AG08395 (cell line): ENCODE measurements at regions not wholly inside any gene's neighbourhood (a gene's known extent, or its start where the extent isn't known, plus 50 kb on each side); places are given as distances from the start of the nearest gene placed in this dataset.
A peak's percentile ranks its signal among the peaks of the same experiment; 100 is the strongest.
"Not testable (repeated sequence)": the region's sequence is repeated elsewhere in the genome, so short reads cannot be mapped to it uniquely, and the experiment has no call there.

Experiments used
- DNase-seq: peaks from one replicate; pipeline ENCODE4 v3.0.0; 2012; ENCODE audit warnings: mixed read lengths, low spot score

DNA sequence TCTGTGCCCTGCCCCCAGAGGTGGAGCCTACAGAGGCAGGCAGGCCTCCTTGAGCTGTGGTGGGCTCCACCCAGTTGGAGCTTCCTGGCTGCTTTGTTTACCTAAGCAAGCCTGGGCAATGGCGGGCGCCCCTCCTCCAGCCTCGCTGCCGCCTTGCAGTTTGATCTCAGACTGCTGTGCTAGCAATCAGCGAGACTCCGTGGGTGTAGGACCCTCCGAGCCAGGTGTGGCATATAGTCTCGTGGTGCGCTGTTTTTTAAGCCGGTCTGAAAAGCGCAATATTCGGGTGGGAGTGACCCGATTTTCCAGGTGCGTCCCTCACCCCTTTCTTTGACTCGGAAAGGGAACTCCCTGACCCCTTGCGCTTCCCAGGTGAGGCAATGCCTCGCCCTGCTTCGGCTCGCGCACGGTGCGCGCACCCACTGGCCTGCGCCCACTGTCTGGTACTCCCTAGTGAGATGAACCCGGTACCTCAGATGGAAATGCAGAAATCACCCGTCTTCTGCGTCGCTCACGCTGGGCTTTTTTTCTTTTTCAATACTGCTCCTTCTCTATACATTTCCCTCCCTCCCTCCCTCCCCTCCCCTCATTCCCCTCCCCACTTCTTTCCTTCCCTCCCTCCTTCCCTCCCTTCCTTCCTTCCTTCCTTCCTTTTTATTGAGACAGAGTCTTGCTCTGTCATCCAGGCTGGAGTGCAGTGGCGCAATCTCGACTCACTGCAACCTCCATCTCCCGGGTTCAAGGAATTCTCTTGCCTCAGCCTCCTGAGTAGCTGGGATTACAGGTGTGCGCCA, 197.1 kb upstream of the TBL1XR1 start:
- not testable (repeated sequence) for DNase-seq

DNA sequence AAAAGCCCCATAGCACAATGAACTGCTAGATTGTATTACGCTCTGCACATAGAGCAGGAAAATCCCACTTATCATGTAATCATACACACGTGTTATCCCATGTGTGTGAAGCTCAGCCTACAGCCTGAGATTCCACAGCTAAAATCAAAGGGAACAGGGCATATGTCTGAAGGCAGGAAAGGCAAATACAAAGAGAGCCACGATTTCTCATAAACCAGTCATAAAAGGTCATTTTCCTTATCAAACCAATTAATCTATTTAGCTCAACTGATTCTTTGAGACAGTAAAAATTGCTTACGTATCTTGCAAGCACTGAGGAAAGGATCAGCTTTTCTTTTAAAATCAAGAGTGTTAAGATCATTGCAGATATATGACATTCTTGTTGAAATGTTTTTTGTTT, 199.5 kb upstream of the TBL1XR1 start:
- no peak for DNase-seq

DNA sequence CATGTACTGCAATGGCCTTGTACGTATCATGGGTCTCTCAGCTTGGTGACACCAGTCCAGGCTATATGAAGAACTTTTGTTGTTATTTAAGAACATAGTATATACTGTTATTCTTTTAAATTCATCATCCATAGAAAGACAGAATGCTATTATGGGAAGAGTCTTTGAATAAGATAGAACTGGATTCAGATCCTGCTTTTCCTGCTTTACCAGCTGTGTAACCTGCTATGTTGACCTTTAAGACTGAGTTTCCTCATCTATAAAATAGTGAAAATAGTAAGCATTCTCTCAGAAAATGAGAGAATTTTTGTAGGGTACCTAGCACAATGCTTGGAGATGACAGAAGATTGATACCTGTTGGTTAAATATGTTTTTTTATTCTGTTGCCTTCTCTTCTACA, 204.1 kb upstream of the TBL1XR1 start:
- no peak for DNase-seq

DNA sequence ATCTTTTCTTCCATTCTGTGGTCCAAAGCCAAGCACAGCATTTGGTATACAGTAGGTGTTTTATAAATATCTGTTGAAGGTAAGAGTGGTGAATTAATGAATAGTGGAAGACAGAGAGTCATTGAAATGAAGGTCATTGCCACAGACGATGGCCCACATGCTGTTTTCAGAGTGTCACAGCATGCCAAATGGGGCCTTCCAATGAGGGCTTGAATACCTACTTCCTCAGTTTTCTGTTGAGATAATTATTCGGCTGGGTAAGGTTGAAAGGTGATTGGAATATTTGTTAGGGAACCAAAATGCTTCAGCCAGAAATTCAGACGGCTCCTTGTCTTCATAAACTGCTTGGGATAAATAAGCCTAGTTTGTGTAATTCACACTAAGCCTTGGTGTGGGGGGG, 205.3 kb upstream of the TBL1XR1 start:
- no peak for DNase-seq

DNA sequence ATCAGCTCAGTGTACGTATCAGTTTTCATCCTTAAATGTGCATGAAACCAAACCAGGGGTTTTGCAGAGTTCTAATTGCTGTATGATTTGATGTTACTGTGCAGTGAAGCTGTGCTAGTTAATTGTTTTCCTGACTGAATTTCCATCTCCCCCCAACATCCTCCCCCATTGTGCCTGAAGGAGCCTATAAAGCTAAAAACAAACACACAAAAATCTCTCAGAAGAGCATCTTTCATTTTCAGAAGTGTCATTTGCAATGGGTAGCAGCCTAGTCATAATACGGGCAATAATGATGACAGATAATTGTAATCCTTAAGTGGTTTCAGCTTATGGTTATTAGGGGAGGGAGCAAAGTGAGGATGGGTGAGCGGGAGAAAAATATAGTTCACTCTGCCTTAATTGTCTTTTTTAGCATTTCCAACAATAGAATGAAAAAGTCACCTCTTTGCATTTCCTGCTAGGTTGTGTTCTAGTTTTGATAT, 207.9 kb upstream of the TBL1XR1 start:
- DNase-seq = no peak

DNA sequence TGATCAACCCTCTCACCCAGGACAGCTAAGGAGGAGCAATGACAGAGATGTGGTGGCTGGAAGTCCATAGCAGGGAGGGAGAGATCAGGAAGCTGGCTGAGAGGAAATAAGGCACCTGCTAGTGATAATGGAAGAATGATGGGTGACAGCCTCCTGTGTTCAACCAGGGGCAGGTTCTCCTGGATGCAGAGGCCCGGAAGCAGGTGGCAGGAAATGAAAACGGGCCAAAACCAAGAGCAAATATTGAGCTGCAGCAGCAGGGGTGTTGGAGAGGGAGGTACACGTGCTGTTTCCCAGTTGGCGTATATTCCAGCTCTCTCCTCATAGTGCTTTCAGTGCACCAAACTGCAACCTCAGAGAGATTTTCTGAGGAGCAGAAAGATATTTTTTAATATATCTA, 213.4 kb upstream of the TBL1XR1 start:
- no peak for DNase-seq

DNA sequence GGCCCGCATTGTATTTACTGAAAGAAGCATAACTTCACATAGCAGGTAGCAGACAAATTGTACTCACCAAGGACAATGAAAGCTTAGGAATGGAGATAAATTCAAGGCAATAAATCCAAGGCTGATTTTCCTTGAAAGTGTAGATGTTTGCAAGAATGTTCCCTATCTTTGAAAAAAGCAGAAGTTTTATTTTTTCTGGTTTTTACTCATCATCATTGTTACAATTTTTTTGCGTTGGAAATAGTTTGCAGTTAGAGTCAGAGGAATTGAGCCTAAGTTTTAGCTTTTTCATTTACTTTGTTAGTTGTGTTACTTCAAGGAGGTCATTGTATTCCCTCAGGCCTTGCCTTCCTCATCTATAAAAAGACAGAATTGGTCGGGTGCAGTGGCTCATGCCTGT, 213.9 kb upstream of the TBL1XR1 start:
- no peak for DNase-seq

DNA sequence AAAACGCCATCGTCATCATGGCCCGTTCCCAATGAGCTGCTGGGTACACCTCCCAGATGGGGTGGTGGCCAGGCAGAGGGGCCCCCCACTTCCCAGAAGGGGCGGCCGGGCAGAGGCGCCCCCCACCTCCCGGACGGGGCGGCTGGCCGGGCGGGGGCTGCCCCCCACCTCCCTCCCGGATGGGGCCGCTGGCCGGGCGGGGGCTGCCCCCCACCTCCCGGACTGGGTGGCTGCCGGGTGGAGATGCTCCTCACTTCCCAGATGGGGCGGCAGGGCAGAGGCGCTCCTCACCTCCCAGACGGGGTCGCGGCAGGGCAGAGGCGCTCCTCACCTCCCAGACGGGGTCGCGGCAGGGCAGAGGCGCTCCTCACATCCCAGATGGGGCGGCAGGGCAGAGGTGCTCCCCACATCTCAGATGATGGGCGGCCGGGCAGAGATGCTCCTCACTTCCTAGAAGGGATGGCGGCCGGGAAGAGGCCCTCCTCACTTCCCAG, 215.4 kb upstream of the TBL1XR1 start:
- not testable (repeated sequence) for DNase-seq

DNA sequence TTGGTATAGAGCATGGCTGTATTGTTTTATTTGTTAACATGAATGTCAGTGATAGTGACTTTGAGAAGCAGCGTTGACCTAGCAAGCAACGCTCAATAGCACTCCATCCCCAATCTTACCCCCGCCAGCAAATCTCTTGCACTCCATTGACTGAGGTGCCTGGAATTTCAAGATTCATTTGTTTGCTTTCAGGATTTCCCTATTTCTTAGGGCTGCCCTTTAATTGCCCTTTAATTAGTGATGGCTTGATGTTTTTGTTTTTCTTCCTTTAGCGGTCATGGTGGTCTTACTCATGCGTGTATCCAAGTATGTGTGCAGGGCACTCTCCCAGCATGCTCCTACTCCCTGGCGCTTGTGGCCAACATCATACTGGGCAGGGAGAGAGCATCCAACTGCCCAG, 216.8 kb upstream of the TBL1XR1 start:
- DNase-seq = no peak

DNA sequence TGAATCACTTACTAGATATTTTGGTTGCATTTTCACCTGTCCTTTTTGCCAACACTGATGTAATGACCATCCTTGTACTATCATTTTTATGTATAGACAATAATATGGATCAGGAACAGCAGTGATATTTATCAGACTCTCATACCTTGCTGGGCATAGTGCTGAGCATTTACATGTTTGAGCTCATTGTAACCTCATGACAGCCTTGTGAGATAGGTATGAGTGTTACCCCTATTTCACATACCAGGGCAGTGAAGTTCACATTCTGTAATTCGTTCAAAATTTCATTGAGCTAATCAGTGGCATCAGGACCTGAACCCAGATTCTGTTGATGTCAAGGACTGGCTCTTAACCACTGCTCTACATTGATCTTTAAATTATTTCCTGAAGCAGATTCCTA, 221.5 kb upstream of the TBL1XR1 start:
- no peak for DNase-seq

DNA sequence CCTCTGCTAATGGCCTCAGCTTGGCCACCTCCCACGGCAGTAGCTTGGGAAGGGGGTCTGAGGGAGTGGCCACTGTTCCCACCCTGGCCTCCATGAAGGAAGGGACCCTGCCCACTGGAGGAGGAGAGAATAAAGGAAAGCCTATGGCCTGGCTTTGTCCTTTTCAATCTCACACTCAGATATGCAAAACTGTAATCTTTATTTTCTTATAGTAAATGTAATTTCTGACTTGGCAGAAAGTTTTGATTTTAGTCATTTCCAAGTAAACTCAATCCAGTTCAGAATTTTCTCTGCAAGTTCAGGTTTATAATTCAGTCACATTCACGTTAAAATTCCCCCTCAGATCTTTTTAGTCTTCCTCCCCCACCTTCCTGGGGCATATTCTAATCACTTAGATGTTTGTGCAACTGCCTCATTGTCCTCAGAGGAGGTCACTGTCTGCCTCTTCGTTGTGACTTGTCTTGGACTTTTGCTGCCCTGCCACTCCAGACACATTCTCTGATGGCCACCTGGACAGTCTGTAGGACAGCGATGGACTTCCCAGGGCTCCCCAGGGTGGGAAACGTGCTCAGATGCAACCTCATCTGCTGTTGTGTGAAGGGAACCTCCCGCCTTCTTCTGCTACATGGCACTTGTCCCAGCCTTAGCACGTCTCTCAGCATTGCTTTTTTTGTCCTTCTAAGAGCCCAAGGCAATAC, 222.8 kb upstream of the TBL1XR1 start:
- DNase-seq = peak; percentile 22

DNA sequence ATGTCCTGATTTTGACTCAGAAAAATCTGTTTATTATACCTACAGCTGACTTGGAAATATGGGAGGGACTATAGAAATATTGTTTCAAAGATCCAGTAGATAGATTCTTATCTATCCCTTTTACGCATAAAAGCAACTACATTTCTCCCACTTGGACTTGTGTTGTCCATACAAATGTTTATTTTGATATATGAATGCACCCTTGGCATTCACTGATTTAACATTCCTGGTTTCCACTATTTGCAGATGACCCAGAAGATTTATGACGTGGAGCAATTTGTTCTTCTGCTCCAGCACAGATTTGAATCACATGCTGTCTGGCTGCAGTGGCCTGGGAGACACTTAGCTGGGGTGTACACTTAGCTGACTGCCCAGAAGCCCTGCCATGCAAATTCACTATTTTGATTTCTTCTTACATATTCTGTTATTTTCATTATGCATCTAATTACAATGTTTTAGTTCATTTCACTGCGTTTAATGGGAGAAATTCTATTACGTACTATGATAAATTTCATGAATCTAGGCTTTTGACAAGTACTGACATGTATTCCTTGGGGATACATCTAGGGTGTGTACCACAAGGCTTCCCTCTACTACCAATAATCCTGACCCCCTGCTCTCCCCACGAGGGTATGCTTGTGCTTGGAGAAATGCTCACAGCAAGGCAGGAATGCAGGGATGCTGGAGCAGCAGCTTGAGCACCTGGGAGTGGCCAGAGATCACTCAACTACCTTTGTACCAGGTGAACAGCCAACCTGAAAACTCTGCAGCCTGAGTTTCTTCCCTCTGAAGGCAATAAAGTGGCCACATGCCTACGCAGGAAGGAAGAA, 223.6 kb upstream of the TBL1XR1 start:
- peak; percentile 54 for DNase-seq

DNA sequence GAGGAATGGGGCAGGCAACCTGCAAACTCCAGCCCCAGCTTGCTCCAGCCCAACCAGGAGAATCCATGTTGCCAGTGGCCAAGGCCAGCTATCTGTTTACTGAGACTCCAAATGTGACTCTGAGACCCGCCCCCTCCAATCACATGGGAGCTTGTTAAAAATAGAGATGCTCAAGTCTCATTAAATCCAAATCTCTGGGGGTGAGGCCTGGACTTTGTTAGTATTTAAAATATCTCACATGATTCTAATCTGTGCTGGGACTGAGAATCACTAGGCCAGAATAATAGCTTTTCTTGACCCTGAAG, 224.2 kb upstream of the TBL1XR1 start:
- DNase-seq = no peak

DNA sequence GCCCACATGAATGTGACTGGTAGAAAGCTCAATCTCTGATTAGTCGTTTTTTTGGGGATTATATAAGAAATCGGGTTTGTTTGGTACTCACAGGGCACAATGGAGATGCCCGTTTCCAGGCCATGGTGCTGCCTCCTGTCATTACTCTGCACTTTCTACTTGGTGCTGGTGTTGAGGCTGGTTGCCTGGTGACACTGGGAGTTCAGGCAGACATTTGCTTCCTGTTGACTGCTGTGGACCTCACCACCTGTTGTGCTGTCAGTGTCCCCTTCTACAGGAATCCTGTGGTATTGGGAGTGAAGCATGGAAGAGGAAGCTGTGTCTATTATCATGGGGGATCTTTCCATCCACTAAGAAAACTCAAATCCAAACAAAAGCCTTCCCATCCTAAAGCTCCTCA, 227.2 kb upstream of the TBL1XR1 start:
- no peak for DNase-seq

DNA sequence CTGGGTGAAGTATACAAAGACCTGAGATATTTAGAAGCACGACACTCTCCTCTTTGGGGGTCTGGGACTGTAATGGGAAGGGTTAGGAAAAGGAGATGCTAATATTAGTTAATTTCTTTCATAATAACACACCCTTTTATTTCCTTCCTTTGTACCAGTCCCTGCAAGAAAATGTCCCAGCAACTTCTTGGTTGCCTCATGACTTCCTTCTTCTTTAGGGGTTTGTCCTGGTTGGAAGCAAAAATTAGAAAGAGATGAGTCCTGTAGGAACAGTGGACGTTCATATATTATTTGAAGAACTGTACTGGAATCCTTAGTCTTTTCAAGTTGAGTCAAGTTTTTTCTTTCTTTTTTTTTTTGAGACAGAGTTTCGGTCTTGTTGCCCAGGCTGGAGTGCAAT, 227.8 kb upstream of the TBL1XR1 start:
- no peak for DNase-seq

DNA sequence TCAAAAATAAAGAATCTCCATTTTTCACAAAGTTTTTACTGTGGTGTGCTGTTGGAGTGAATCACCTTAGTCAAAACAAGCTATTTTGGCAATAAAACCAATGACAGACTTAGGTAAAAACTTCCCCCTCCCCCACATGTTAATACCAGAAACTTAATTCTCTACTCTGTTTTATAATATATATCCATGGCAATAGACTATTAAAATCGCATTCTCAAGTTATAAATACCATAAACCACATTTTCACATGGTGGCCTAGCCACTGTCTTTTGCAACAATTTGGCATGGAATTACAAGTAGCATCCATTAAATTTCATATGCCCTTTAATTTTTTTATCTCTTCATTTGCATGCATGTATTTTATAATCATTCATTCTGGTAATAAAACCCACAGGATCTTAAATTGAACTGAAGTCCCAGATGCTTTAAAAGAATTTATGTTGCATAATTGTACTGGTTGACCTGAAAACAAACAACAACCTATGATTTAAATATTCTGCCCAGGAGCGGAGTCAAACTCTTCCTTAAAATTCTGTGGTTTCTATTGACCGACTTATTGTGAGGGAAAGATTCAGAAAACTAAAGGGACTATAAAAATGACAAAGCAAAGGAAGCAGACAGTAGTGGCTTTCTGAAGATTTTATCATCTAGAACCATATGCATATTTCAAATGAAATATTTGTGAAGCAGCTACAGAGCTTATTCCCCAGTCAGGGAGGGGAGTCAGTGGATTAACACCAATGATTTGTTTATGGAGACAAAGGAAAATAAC, 229.0 kb upstream of the TBL1XR1 start:
- DNase-seq = peak; percentile 41

DNA sequence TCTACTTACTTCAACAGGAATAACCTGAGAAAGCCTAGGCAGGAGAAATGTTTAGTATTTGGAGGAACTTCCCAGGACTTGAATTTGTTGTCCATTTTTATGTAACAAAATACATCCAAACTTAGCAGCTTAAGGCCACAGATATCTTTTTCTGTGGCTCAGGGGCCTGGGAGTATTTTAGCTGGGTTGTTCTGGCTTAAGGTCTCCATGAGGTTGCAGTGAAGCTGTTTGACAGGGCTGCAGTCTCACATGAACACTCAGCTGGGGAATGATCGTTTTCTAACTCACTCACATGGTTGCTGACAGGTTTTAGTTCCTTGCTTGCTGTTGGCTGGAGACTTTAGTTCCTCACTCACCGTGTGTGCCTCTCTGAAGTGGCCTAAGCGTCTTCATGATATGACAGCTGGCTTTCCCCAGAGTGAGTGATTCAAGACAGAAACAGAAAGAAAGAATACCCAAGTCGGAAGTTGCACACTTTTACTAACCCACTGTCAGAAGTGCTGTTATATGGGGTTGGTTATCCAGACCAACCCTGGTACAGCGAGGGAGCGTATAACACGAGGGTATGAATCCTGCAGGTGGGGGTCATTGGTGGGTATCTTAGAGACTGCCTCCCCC, 229.7 kb upstream of the TBL1XR1 start:
- DNase-seq = no peak

DNA sequence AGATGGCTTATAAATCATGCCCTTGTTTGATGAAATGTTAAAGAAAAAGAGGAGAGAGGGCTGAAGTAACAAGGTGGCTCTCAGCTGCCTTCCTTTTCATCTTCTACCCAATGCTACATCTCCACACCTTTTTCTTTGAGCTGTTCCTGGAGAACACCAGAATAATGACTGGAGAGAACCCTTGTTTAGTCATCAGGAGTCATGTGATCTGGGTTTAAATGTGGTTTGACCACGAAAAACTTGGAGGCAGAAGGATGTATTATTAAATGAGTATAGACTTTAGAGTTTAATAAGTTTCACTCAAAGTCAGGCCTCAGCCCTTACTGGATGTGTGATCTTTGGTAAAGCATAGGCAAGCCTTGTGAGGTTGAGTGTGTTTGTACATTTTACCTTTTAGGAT, 230.3 kb upstream of the TBL1XR1 start:
- DNase-seq = peak; percentile 57

DNA sequence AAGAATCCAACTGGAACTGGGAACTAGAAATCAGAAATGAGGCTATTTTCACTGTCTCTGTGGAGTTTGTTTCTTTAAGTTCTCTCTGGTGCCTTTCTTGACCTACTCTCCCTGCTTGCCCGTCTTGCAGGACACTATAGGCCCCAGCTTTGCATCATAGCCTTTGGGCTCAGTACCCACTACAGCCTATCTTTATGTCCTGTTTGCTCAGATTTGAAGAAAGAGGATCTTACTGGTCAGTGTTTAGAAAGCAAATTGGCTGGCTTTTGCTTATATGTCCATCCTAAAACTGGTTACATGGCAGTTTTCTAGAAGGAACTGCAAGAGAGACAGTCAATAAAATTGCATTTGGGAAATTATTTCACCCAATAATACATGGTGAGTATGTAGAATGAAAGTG, 231.8 kb upstream of the TBL1XR1 start:
- no peak for DNase-seq

DNA sequence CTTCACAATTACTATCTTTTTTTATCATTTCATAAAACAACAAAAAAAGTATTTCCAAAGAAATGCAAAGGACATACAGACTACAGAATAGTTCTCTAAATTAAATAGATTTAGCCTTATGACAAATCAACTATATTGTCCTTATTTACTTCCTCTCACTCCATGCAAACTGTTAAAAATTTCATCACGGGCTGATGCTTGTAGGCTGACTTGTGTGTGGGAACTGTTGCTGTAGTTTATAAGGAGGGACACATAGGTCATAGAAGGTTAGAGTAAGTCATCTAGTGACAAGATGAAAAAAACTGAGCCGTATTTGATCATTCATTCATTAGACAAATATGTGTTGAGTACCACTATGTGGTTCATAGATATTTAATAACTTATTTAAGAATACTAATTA, 232.5 kb upstream of the TBL1XR1 start:
- no peak for DNase-seq

DNA sequence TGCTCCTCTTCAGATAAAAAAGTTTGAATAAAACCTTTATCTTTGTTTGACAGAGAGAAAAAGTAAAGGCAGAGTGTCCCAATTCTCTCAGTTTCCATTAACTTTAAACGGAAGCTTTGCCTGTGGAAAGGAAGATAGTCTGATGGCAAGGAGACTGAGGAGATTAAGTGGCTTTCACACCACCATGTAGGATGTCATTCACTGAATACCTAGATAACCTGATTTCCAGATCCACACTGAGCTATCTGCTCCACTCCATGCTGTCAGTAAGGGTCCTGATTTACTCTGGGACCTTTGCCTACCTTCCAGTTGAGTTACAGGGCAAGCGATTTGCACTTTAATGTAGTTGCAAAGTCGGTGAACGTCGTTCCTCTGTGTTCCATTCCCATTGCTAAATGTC, 233.4 kb upstream of the TBL1XR1 start:
- DNase-seq = no peak
